Mucosa of descending colon (tissue), 3 donors: ENCODE measurements at regions not wholly inside any gene's neighbourhood (a gene's known extent, or its start where the extent isn't known, plus 50 kb on each side); places are given as distances from the start of the nearest gene placed in this dataset.
"Not testable (repeated sequence)": the region's sequence is repeated elsewhere in the genome, so short reads cannot be mapped to it uniquely, and the experiment has no call there.

Source experiments
- ATAC-seq: fragments of 200-7000 bp; cut with Tn5 transposase; one replicate; pipeline ENCODE4 v1.9.1; 2020; ENCODE audit warnings: mild to moderate bottlenecking, moderate library complexity
- DNase-seq, 3 donors: peaks; one replicate each; pipeline ENCODE4 v3.0.0-alpha.2; 2020
- H3K36me3 ChIP-seq: fragments of 200-600 bp; one replicate; pipeline ENCODE4 v1.8.0; 2021; ENCODE audit warnings: low read depth, mild to moderate bottlenecking
- H3K4me1 ChIP-seq: fragments of 200-600 bp; one replicate; pipeline ENCODE4 v1.8.0; 2021; ENCODE audit warnings: low read depth, mild to moderate bottlenecking
- H3K4me3 ChIP-seq: fragments of 200-600 bp; one replicate; pipeline ENCODE4 v1.8.0; 2021; ENCODE audit warnings: mild to moderate bottlenecking
- H3K9me3 ChIP-seq: fragments of 200-600 bp; one replicate; pipeline ENCODE4 v1.8.0; 2021; ENCODE audit warnings: mild to moderate bottlenecking
- CTCF ChIP-seq: fragments of 200-600 bp; IDR thresholded peaks from one replicate; pipeline ENCODE4 v1.8.0; 2022; ENCODE audit warnings: antibody characterized with exemption, mild to moderate bottlenecking
- intact Hi-C, 2 donors: fragments of 100-400 bp; cut with DNase I in 1 of 2; cut with micrococcal nuclease in 1 of 2; formaldehyde crosslinking; loops; one replicate each; pipeline versions ENCODE4 v1.11.0 to v1.11.1; 2022; cut with DNase I, micrococcal nuclease
- donor health status: DM: no; HTN: no; CAD: no; lungs with moderate emphysema.
- donor health status: DM: no; HTN: no; CAD: no.
- donor health status: DM: no; HTN: yes; CAD: no.

- no peak for ATAC-seq
- DNase-seq, result no peak
Measured at GRCh38 chr18:59079264-59079663, 60.4 kb upstream of the SEC11C start.

GRCh38 chr18:59079687-59080501 is 59.8 kb upstream of the SEC11C start:
- H3K9me3 ChIP-seq, H3K4me1 ChIP-seq, intact Hi-C loops, H3K4me3 ChIP-seq, DNase-seq, H3K36me3 ChIP-seq: not testable (repeated sequence)
- peak; percentile 28 for ATAC-seq

More at GRCh38 chr18:59079264-59079663, 60.4 kb upstream of the SEC11C start:
- H3K4me3 ChIP-seq, result no peak overlapping the region
- no peaks in the 10 kb centered on the region for H3K36me3 ChIP-seq
- H3K4me1 ChIP-seq, result no peaks in the 10 kb centered on the region
- intact Hi-C loops, result no loop called here
- no peaks in the 10 kb centered on the region for H3K9me3 ChIP-seq
- no peak for TF ChIP-seq CTCF

- no peaks in the 10 kb centered on the region for H3K4me1 ChIP-seq
- no peaks in the 10 kb centered on the region for H3K36me3 ChIP-seq
- no peaks in the 10 kb centered on the region for H3K9me3 ChIP-seq
- intact Hi-C loops, result no loop called here
- no peak for DNase-seq
- no peak for TF ChIP-seq CTCF
- H3K4me3 ChIP-seq, result no peak overlapping the region
- no peak for ATAC-seq
Measured at GRCh38 chr18:59083136-59083818, 56.4 kb upstream of the SEC11C start.

GRCh38 chr18:59085126-59085794 is 54.4 kb upstream of the SEC11C start:
- no peaks in the 10 kb centered on the region for H3K9me3 ChIP-seq
- no peaks in the 10 kb centered on the region for H3K36me3 ChIP-seq
- intact Hi-C loops, result no loop called here
- no peak overlapping the region for H3K4me3 ChIP-seq
- H3K4me1 ChIP-seq, result no peaks in the 10 kb centered on the region
- TF ChIP-seq CTCF, result no peak
- DNase-seq (no peak), ATAC-seq (no peak)

GRCh38 chr18:59085797-59086196 is 53.9 kb upstream of the SEC11C start:
- no peak for DNase-seq
- Histone ChIP-seq H3K4me3 (no peak overlapping the region), H3K4me1 (no peaks in the 10 kb centered on the region), H3K9me3 (no peaks in the 10 kb centered on the region), H3K36me3 (no peaks in the 10 kb centered on the region)
- ATAC-seq, result no peak
- no peak for TF ChIP-seq CTCF
- intact Hi-C loops, result no loop called here

GRCh38 chr18:59086522-59086921 is 53.2 kb upstream of the SEC11C start:
- no peak for TF ChIP-seq CTCF
- ATAC-seq (no peak), DNase-seq (no peak)
- no peaks in the 10 kb centered on the region for H3K9me3 ChIP-seq
- H3K36me3 ChIP-seq, result no peaks in the 10 kb centered on the region
- H3K4me3 ChIP-seq, result no peak overlapping the region
- intact Hi-C loops, result no loop called here
- no peaks in the 10 kb centered on the region for H3K4me1 ChIP-seq
